ENCODE measurements at regions not wholly inside any gene's neighbourhood (a gene's known extent, or its start where the extent isn't known, plus 50 kb on each side); places are given as distances from the start of the nearest gene placed in this dataset.

GRCh38 chr6:3984494-3984893, 94.4 kb downstream of the FAM217A start:
- ATAC-seq (ENCODE audit: insufficient read depth, low read depth), result no peak

DNA sequence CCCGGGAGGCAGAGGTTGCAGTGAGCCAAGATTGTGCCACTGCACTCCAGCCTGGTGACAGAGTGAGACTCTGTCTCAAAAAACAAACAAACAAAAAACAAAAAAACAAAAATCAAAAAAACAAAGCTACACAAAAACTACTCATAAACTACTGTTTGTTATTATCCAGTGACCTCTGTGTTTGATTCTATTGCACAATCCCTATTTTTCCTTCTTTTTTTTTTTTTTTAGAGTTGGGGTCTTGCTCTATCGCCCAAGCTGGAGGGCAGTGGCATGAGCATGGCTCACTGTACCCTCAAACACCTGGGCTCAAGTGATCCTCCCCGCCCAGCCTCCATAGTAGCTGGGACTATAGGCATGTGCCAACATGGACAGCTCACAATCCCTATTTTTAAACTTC, 92.7 kb downstream of the FAM217A start:
- H3K9ac ChIP-seq (ENCODE audit: low read depth, low read length), result no peak overlapping the region
- ATAC-seq (ENCODE audit: insufficient read depth, low read depth) (no peak), DNase-seq (no peak)
- H3K9me3 ChIP-seq (ENCODE audit: insufficient read depth, low read length, severe bottlenecking), result no peaks in the 10 kb centered on the region
- no peaks in the 10 kb centered on the region for H3K4me1 ChIP-seq (ENCODE audit: insufficient read depth, low read length)
- no peaks in the 10 kb centered on the region for H3K27me3 ChIP-seq (ENCODE audit: insufficient read depth, low read length, poor library complexity)
- H3K27ac ChIP-seq (ENCODE audit: low read length), result no peak overlapping the region
- no peaks in the 10 kb centered on the region for H3K36me3 ChIP-seq (ENCODE audit: insufficient read depth, low read length)
- peaks cover 7% of the 10 kb centered on the region; the same call in 1 of the 2 replicates for H4K20me1 ChIP-seq (ENCODE audit: insufficient read depth, low read length)
- no peaks in the 10 kb centered on the region for H3K79me2 ChIP-seq (ENCODE audit: insufficient read depth, low read length)
- H3K4me2 ChIP-seq (ENCODE audit: insufficient read depth, low read length), result no peak overlapping the region
- no peak overlapping the region for H3K4me3 ChIP-seq (ENCODE audit: low read depth in 1 of 2, low read length in 2 of 2)
- no peak overlapping the region for H2AFZ ChIP-seq (ENCODE audit: low read depth, low read length)
- no peak for TF ChIP-seq CTCF (IDR thresholded peaks at IDR 0.05; ENCODE audit: borderline replicate concordance, extremely low read depth, low read length, poor library complexity, severe bottlenecking)
- TF ChIP-seq EZH2 (IDR thresholded peaks at IDR 0.05; ENCODE audit: borderline replicate concordance, low read depth, low read length, severe bottlenecking), result no peak

More at GRCh38 chr6:3984494-3984893, 94.4 kb downstream of the FAM217A start:
- Histone ChIP-seq H3K9me3 (ENCODE audit: insufficient read depth, low read length, severe bottlenecking) (no peaks in the 10 kb centered on the region), H3K79me2 (ENCODE audit: insufficient read depth, low read length) (no peaks in the 10 kb centered on the region), H3K4me2 (ENCODE audit: insufficient read depth, low read length) (no peak overlapping the region), H4K20me1 (ENCODE audit: insufficient read depth, low read length) (peaks cover 7% of the 10 kb centered on the region; the same call in 1 of the 2 replicates), H3K27me3 (ENCODE audit: insufficient read depth, low read length, poor library complexity) (no peaks in the 10 kb centered on the region), H3K9ac (ENCODE audit: low read depth, low read length) (no peak overlapping the region), H3K36me3 (ENCODE audit: insufficient read depth, low read length) (no peaks in the 10 kb centered on the region), H2AFZ (ENCODE audit: low read depth, low read length) (no peak overlapping the region), H3K4me1 (ENCODE audit: insufficient read depth, low read length) (no peaks in the 10 kb centered on the region), H3K27ac (ENCODE audit: low read length) (no peak overlapping the region), H3K4me3 (ENCODE audit: low read depth in 1 of 2, low read length in 2 of 2) (no peak overlapping the region)
- TF ChIP-seq CTCF (IDR thresholded peaks at IDR 0.05; ENCODE audit: borderline replicate concordance, extremely low read depth, low read length, poor library complexity, severe bottlenecking), result no peak
- no peak for TF ChIP-seq EZH2 (IDR thresholded peaks at IDR 0.05; ENCODE audit: borderline replicate concordance, low read depth, low read length, severe bottlenecking)
- DNase-seq, result no peak

GRCh38 chr6:3987053-3987452, 91.9 kb downstream of the FAM217A start:
- no peak for TF ChIP-seq EZH2 (IDR thresholded peaks at IDR 0.05; ENCODE audit: borderline replicate concordance, low read depth, low read length, severe bottlenecking)
- no peak for TF ChIP-seq CTCF (IDR thresholded peaks at IDR 0.05; ENCODE audit: borderline replicate concordance, extremely low read depth, low read length, poor library complexity, severe bottlenecking)
- Histone ChIP-seq H3K9ac (ENCODE audit: low read depth, low read length) (no peak overlapping the region), H3K27ac (ENCODE audit: low read length) (no peak overlapping the region), H3K9me3 (ENCODE audit: insufficient read depth, low read length, severe bottlenecking) (no peaks in the 10 kb centered on the region), H3K79me2 (ENCODE audit: insufficient read depth, low read length) (no peaks in the 10 kb centered on the region), H3K4me3 (ENCODE audit: low read depth in 1 of 2, low read length in 2 of 2) (no peak overlapping the region), H4K20me1 (ENCODE audit: insufficient read depth, low read length) (peaks cover 7% of the 10 kb centered on the region; the same call in 1 of the 2 replicates), H3K4me2 (ENCODE audit: insufficient read depth, low read length) (no peak overlapping the region), H2AFZ (ENCODE audit: low read depth, low read length) (no peak overlapping the region), H3K36me3 (ENCODE audit: insufficient read depth, low read length) (no peaks in the 10 kb centered on the region), H3K4me1 (ENCODE audit: insufficient read depth, low read length) (no peaks in the 10 kb centered on the region), H3K27me3 (ENCODE audit: insufficient read depth, low read length, poor library complexity) (no peaks in the 10 kb centered on the region)
- DNase-seq (no peak), ATAC-seq (ENCODE audit: insufficient read depth, low read depth) (no peak)

DNA sequence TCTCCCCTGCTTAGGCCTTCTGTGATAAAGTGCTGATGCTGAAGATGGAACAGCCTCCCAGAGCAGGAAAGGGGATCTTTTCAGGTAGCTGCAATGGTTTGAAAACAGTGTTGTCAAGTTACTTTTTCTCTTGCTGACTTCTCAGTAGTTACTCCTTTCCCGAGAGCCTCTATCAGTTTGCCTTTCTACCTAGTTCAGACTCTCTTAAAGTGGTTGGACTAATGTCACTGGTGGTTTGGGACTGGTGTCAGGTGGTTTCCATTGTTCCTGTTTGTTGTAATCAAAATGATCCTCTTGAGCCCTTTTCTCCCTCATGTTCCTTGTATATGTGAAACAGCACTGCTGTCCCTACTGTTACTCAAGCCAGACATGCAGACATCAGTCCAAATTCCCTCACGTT, 91.4 kb downstream of the FAM217A start:
- no peaks in the 10 kb centered on the region for H3K9me3 ChIP-seq (ENCODE audit: insufficient read depth, low read length, severe bottlenecking)
- no peak overlapping the region for H3K27ac ChIP-seq (ENCODE audit: low read length)
- no peaks in the 10 kb centered on the region for H3K27me3 ChIP-seq (ENCODE audit: insufficient read depth, low read length, poor library complexity)
- TF ChIP-seq EZH2 (IDR thresholded peaks at IDR 0.05; ENCODE audit: borderline replicate concordance, low read depth, low read length, severe bottlenecking), result no peak
- no peak for TF ChIP-seq CTCF (IDR thresholded peaks at IDR 0.05; ENCODE audit: borderline replicate concordance, extremely low read depth, low read length, poor library complexity, severe bottlenecking)
- ATAC-seq (ENCODE audit: insufficient read depth, low read depth), result no peak
- H3K36me3 ChIP-seq (ENCODE audit: insufficient read depth, low read length), result no peaks in the 10 kb centered on the region
- DNase-seq, result no peak
- H3K4me1 ChIP-seq (ENCODE audit: insufficient read depth, low read length), result no peaks in the 10 kb centered on the region
- no peak overlapping the region for H3K9ac ChIP-seq (ENCODE audit: low read depth, low read length)
- no peaks in the 10 kb centered on the region for H3K79me2 ChIP-seq (ENCODE audit: insufficient read depth, low read length)
- peaks cover 7% of the 10 kb centered on the region; the same call in 1 of the 2 replicates for H4K20me1 ChIP-seq (ENCODE audit: insufficient read depth, low read length)
- H3K4me3 ChIP-seq (ENCODE audit: low read depth in 1 of 2, low read length in 2 of 2), result no peak overlapping the region
- no peak overlapping the region for H3K4me2 ChIP-seq (ENCODE audit: insufficient read depth, low read length)
- no peak overlapping the region for H2AFZ ChIP-seq (ENCODE audit: low read depth, low read length)

Measured in DND-41 (cell line).